GM21825 (cell line): ENCODE measurements at regions not wholly inside any gene's neighbourhood (a gene's known extent, or its start where the extent isn't known, plus 50 kb on each side); places are given as distances from the start of the nearest gene placed in this dataset.
"Not testable (repeated sequence)": the region's sequence is repeated elsewhere in the genome, so short reads cannot be mapped to it uniquely, and the experiment has no call there.

ENCODE experiments used
- ATAC-seq: cut with Tn5 transposase; IDR thresholded peaks from one replicate; pipeline ENCODE4 v1.9.1; 2021; ENCODE audit warnings: mild to moderate bottlenecking, moderate library complexity; ENCODE audit not compliant: unreplicated experiment

GRCh38 chr3:153268564-153269279 is 106.7 kb downstream of the RAP2B start:
- ATAC-seq: no peak

- ATAC-seq: no peak
Observed at GRCh38 chr3:153269730-153270129, 107.7 kb downstream of the RAP2B start.

- ATAC-seq: no peak
Observed at GRCh38 chr3:153273217-153273616, 111.2 kb downstream of the RAP2B start.

- ATAC-seq: no peak
Observed at GRCh38 chr3:153273767-153274435, 111.9 kb downstream of the RAP2B start.

GRCh38 chr3:153274561-153274960 is 112.5 kb downstream of the RAP2B start:
- no peak for ATAC-seq

- no peak for ATAC-seq
Observed at GRCh38 chr3:153275514-153275913, 113.5 kb downstream of the RAP2B start.

- no peak for ATAC-seq
Observed at GRCh38 chr3:153277029-153277428, 115.0 kb downstream of the RAP2B start.

- ATAC-seq: not testable (repeated sequence)
Observed at GRCh38 chr3:153281236-153281997, 119.4 kb downstream of the RAP2B start.

- ATAC-seq: no peak
Observed at GRCh38 chr3:153282355-153282754, 120.3 kb downstream of the RAP2B start.

- ATAC-seq: no peak
Observed at GRCh38 chr3:153284282-153284938, 122.4 kb downstream of the RAP2B start.

- ATAC-seq: no peak
Observed at GRCh38 chr3:153285194-153285641, 123.2 kb downstream of the RAP2B start.

- ATAC-seq: no peak
Observed at GRCh38 chr3:153285982-153286381, 124.0 kb downstream of the RAP2B start.

GRCh38 chr3:153287017-153287416 is 125.0 kb downstream of the RAP2B start:
- no peak for ATAC-seq

- no peak for ATAC-seq
Observed at GRCh38 chr3:153289334-153289808, 127.3 kb downstream of the RAP2B start.

GRCh38 chr3:153290268-153291015 is 128.4 kb downstream of the RAP2B start:
- ATAC-seq: no peak

- ATAC-seq: no peak
Observed at GRCh38 chr3:153291059-153291685, 129.1 kb downstream of the RAP2B start.

- no peak for ATAC-seq
Observed at GRCh38 chr3:153293265-153293664, 131.2 kb downstream of the RAP2B start.

- ATAC-seq: no peak
Observed at GRCh38 chr3:153295901-153296300, 133.9 kb downstream of the RAP2B start.

- ATAC-seq: no peak
Observed at GRCh38 chr3:153305189-153305588, 143.2 kb downstream of the RAP2B start.

- no peak for ATAC-seq
Observed at GRCh38 chr3:153311541-153311940, 149.5 kb downstream of the RAP2B start.
